Caco-2 (cell line): ENCODE measurements at regions not wholly inside any gene's neighbourhood (a gene's known extent, or its start where the extent isn't known, plus 50 kb on each side); places are given as distances from the start of the nearest gene placed in this dataset.

ENCODE experiments used
- BruUV-seq: library from RNA; stranded (reverse); fragments of 400-500 nt; replicated peaks from 2 replicates; lab custom pipeline; 2021; lab: Mats Ljungman, UMichigan
- CTCF ChIA-PET: fragments of 300-600 bp; sonication (Branson Sonifier 250); formaldehyde crosslinking; loops from one replicate; lab custom pipeline; 2022; ENCODE audit warnings: antibody characterized with exemption; lab: Charles Lee
- POLR2A ChIA-PET: fragments of 300-600 bp; sonication (Branson Sonifier 250); formaldehyde crosslinking; loops from one replicate; lab custom pipeline; 2022; ENCODE audit warnings: antibody characterized with exemption; lab: Charles Lee
- DNase-seq, 2 experiments: peaks; one replicate each; pipeline versions ENCODE4 v3.0.0 to v3.0.0-alpha.2; 2020 to 2022
- H3K27me3 ChIP-seq: replicated peaks from 2 replicates; pipeline ENCODE4 v1.6.0; 2011; ENCODE audit warnings: low read length; ENCODE audit not compliant: control insufficient read depth, insufficient read depth
- H3K36me3 ChIP-seq: 2 replicates; pipeline ENCODE4 v1.5.1; 2011; ENCODE audit warnings: low read length; ENCODE audit not compliant: control insufficient read depth, insufficient read depth
- H3K4me1 ChIP-seq: fragments of 250-450 bp; sonication (Bioruptor Pico); 2 replicates; pipeline ENCODE4 v1.5.1; 2020; ENCODE audit warnings: mild to moderate bottlenecking
- H3K4me3 ChIP-seq: 2 replicates; pipeline ENCODE4 v1.5.1; 2011; ENCODE audit warnings: low read depth, mild to moderate bottlenecking, control low read depth, low read length
- H3K9me3 ChIP-seq: fragments of 250-450 bp; sonication (Bioruptor Pico); 2 replicates; pipeline ENCODE4 v1.5.1; 2020; ENCODE audit warnings: mild to moderate bottlenecking, moderate library complexity
- H3K27ac Mint-ChIP-seq: one replicate; pipeline ENCODE4 v1.8.0; 2022; ENCODE audit warnings: mixed read lengths; ENCODE audit not compliant: unreplicated experiment
- H3K27me3 Mint-ChIP-seq: one replicate; pipeline ENCODE4 v1.8.0; 2022; ENCODE audit warnings: mixed read lengths; ENCODE audit not compliant: insufficient read depth, unreplicated experiment
- H3K36me3 Mint-ChIP-seq: one replicate; pipeline ENCODE4 v1.8.0; 2022; ENCODE audit warnings: mild to moderate bottlenecking, mixed read lengths; ENCODE audit not compliant: insufficient read depth, unreplicated experiment
- H3K4me1 Mint-ChIP-seq: one replicate; pipeline ENCODE4 v1.8.0; 2022; ENCODE audit warnings: low read depth, mixed read lengths; ENCODE audit not compliant: unreplicated experiment
- H3K4me3 Mint-ChIP-seq: one replicate; pipeline ENCODE4 v1.8.0; 2022; ENCODE audit warnings: mild to moderate bottlenecking, moderate library complexity, mixed read lengths; ENCODE audit not compliant: unreplicated experiment
- H3K9me3 Mint-ChIP-seq: one replicate; pipeline ENCODE4 v1.8.0; 2022; ENCODE audit warnings: mixed read lengths; ENCODE audit not compliant: unreplicated experiment
- intact Hi-C: fragments of 100-400 bp; cut with micrococcal nuclease; formaldehyde crosslinking; loops from one replicate; pipeline ENCODE4 v1.10.0; 2022; ENCODE audit not compliant: unreplicated experiment
- TF ChIP-seq, protein P1 (sequence below), 2 experiments: fragments of 200-600 bp in 1 of 2; IDR thresholded peaks; 1 replicate in 1 of 2; 2 replicates in 1 of 2; pipeline versions ENCODE4 v1.5.1 to v1.8.0; 2011 to 2022; ENCODE audit warnings: antibody characterized with exemption in 1 of 2, control low read depth in 1 of 2, inconsistent platforms in 1 of 2, low read depth in 1 of 2, low read length in 1 of 2, mild to moderate bottlenecking in 1 of 2, moderate library complexity in 1 of 2; ENCODE audit not compliant: insufficient read depth in 1 of 2, severe bottlenecking in 1 of 2, unreplicated experiment in 1 of 2

DNA sequence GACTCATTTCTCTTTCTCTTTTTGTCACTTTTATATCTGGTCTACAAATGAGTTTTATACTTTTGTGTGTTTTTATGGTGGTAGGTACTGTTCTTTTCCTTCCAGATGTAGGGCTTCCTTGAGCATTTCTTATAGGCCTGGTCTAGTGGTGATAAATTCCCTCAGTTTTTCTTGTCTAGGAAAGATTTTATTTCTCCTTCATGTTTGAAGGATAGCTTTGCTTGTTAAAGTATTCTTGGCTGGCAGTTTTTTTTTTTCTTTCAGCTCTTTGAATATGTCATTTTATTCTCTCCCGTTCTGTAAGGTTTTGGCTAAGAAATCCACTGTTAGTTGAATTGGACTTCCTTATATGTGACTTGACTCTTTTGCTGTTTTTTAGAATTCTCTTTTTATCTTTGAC, 292.7 kb downstream of the RPS24 start:
- no peak overlapping the region for H3K4me3 ChIP-seq
- DNase-seq: no peak
- Mint-ChIP-seq H3K4me1 (no peaks in the 10 kb centered on the region), H3K27ac (no peak overlapping the region), H3K9me3 (peaks cover 13% of the 10 kb centered on the region), H3K4me3 (no peak overlapping the region), H3K36me3 (no peaks in the 10 kb centered on the region), H3K27me3 (peaks cover 5% of the 10 kb centered on the region)
- POLR2A ChIA-PET: no interaction called here
- CTCF ChIA-PET: no interaction called here
- TF ChIP-seq, protein P1, sequence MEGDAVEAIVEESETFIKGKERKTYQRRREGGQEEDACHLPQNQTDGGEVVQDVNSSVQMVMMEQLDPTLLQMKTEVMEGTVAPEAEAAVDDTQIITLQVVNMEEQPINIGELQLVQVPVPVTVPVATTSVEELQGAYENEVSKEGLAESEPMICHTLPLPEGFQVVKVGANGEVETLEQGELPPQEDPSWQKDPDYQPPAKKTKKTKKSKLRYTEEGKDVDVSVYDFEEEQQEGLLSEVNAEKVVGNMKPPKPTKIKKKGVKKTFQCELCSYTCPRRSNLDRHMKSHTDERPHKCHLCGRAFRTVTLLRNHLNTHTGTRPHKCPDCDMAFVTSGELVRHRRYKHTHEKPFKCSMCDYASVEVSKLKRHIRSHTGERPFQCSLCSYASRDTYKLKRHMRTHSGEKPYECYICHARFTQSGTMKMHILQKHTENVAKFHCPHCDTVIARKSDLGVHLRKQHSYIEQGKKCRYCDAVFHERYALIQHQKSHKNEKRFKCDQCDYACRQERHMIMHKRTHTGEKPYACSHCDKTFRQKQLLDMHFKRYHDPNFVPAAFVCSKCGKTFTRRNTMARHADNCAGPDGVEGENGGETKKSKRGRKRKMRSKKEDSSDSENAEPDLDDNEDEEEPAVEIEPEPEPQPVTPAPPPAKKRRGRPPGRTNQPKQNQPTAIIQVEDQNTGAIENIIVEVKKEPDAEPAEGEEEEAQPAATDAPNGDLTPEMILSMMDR (IDR thresholded peaks at IDR 0.05; ENCODE audit: insufficient read depth in 1 of 2, low read depth in 1 of 2, low read length in 1 of 2, severe bottlenecking in 1 of 2, unreplicated experiment in 1 of 2): no peak
- no peaks in the 10 kb centered on the region for H3K36me3 ChIP-seq
- intact Hi-C loops: no loop called here
- H3K4me1 ChIP-seq: no peaks in the 10 kb centered on the region
- no peaks in the 10 kb centered on the region for H3K27me3 ChIP-seq
- peaks cover 15% of the 10 kb centered on the region for H3K9me3 ChIP-seq
- BruUV-seq: no TSS peak

DNA sequence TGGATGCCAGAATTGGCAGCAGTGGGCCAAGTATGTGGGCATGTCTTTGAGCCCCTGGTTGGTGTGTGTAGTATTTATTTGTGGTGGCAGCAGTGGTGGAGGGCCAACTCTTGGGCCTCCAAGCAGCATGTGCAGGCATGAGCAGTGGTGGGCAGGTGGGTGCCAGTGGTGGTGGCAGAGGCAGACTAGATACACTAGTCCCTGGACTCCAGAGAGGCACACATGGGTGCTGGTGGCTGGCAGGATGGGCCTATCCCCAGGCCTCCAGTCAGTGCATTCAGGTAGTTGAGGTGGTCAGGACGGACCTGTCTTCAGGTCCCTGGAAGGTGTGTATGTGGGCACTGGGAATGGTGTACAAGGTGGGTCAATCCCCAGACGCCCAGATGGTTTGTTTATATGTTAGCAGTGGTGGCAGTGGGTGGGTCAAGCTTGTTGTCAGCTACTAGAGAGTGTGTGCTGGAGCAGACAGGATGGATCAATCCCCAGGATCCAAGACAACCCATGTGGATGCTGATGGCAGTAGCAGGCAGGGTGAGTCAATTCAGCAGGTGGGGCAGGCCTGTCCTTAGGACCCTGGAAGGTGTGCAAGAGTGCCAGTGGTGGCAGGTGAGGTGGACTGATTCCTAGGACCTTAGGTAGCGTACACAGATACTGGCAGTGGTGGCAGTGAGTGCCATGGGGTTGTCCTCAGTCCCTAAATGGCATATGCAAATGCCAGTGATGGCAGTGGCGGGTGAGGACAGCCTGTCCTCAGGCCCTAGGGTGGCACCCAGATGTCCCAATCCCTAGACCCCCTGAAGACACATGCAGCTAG, 294.3 kb downstream of the RPS24 start:
- intact Hi-C loops: no loop called here
- H3K27me3 Mint-ChIP-seq: peaks cover 2% of the 10 kb centered on the region
- H3K27ac Mint-ChIP-seq: no peak overlapping the region
- TF ChIP-seq, protein P1 (IDR thresholded peaks at IDR 0.05; ENCODE audit: insufficient read depth in 1 of 2, low read depth in 1 of 2, low read length in 1 of 2, severe bottlenecking in 1 of 2, unreplicated experiment in 1 of 2): no peak
- H3K36me3 Mint-ChIP-seq: no peaks in the 10 kb centered on the region
- Histone ChIP-seq H3K4me3 (no peak overlapping the region), H3K4me1 (no peaks in the 10 kb centered on the region), H3K36me3 (no peaks in the 10 kb centered on the region), H3K9me3 (peaks cover 15% of the 10 kb centered on the region), H3K27me3 (no peaks in the 10 kb centered on the region)
- no peak for DNase-seq
- H3K4me3 Mint-ChIP-seq: no peak overlapping the region
- ChIA-PET POLR2A (no interaction called here), CTCF (no interaction called here)
- H3K4me1 Mint-ChIP-seq: no peaks in the 10 kb centered on the region
- H3K9me3 Mint-ChIP-seq: peaks cover 13% of the 10 kb centered on the region
- no TSS peak for BruUV-seq

DNA sequence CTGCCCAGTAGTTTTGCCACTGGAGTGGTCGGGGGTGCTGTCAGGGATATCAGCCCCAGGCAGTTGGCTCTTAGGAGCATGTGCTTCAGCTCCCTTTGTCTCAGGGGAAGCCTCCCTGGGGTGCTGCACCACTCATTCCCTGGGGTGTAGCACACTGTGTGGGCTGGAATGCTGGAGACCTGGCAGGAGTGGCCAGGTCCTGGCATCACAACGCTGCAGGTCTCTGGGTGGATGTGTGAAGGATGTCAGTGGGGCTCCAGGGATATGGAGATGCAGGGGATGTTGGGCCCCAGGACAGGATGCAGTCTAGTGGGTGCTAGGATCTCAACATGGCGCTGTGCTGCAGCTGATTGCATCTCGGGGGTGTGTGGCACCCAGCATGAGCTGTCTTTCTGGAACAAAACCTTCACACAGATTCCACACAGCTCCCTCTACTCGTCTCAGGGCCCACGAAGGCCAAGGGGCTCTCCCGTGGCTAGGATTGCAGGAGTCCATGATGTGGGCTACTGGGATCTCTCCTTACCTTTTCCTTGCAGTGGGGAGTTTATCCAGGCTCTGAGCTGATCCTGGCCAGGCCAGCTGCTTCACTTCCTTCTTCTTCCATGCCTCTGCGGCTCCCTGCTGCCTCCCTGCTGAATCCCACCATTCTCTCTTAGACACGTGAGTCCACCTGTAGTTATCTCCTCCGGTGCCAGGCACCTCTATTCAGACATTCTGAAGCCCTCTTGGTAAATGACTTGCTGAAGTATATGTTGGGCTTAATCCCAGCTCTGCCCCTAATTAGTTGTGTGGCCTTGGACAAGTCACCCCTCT, 295.1 kb downstream of the RPS24 start:
- no peaks in the 10 kb centered on the region for H3K27me3 ChIP-seq
- Mint-ChIP-seq H3K27me3 (peaks cover 2% of the 10 kb centered on the region), H3K27ac (no peak overlapping the region), H3K4me1 (no peaks in the 10 kb centered on the region), H3K4me3 (no peak overlapping the region), H3K36me3 (no peaks in the 10 kb centered on the region), H3K9me3 (peaks cover 13% of the 10 kb centered on the region)
- intact Hi-C loops: no loop called here
- H3K9me3 ChIP-seq: peaks cover 15% of the 10 kb centered on the region
- ChIA-PET CTCF (no interaction called here), POLR2A (no interaction called here)
- no TSS peak for BruUV-seq
- no peak for DNase-seq
- H3K4me1 ChIP-seq: no peaks in the 10 kb centered on the region
- no peaks in the 10 kb centered on the region for H3K36me3 ChIP-seq
- TF ChIP-seq, protein P1 (IDR thresholded peaks at IDR 0.05; ENCODE audit: insufficient read depth in 1 of 2, low read depth in 1 of 2, low read length in 1 of 2, severe bottlenecking in 1 of 2, unreplicated experiment in 1 of 2): no peak
- no peak overlapping the region for H3K4me3 ChIP-seq
